ENCODE measurements at regions not wholly inside any gene's neighbourhood (a gene's known extent, or its start where the extent isn't known, plus 50 kb on each side); places are given as distances from the start of the nearest gene placed in this dataset.

DNA sequence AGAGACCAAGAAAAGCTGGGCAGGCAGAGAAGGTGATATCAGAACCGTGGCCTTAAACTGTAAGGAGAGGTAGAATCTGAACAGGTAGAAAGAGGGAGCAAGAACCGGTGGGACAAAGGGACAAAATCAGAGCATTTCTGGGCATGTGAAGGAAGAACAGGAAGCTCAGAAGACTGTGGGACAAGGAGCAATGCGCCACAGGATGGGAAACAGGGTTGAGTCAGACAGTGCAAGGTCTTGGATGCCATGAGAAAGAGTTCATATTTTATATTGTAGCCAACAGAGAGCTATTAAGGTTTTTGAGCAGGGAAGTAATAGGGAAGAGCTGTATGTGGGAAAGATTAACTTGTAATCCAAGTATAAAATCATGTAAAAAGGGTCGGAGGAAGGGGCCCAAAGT is 106.4 kb upstream of the UGP2 start:
- TF ChIP-seq, protein P1, sequence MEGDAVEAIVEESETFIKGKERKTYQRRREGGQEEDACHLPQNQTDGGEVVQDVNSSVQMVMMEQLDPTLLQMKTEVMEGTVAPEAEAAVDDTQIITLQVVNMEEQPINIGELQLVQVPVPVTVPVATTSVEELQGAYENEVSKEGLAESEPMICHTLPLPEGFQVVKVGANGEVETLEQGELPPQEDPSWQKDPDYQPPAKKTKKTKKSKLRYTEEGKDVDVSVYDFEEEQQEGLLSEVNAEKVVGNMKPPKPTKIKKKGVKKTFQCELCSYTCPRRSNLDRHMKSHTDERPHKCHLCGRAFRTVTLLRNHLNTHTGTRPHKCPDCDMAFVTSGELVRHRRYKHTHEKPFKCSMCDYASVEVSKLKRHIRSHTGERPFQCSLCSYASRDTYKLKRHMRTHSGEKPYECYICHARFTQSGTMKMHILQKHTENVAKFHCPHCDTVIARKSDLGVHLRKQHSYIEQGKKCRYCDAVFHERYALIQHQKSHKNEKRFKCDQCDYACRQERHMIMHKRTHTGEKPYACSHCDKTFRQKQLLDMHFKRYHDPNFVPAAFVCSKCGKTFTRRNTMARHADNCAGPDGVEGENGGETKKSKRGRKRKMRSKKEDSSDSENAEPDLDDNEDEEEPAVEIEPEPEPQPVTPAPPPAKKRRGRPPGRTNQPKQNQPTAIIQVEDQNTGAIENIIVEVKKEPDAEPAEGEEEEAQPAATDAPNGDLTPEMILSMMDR (IDR thresholded peaks at IDR 0.05; ENCODE audit: low read depth, low read length, poor library complexity, severe bottlenecking), result no peak
- TF ChIP-seq EZH2phosphoT487 (IDR thresholded peaks at IDR 0.05; ENCODE audit: borderline replicate concordance, low read length), result no peak
